ENCODE measurements at regions not wholly inside any gene's neighbourhood (a gene's known extent, or its start where the extent isn't known, plus 50 kb on each side); places are given as distances from the start of the nearest gene placed in this dataset.

GRCh38 chr19:28731577-28731976, 481.4 kb downstream of the UQCRFS1 start:
- H3K27me3 ChIP-seq (ENCODE audit: control insufficient read depth in 5 of 5, insufficient read depth in 4 of 5, low read length in 5 of 5): peaks cover 8 to 22% (median 14%) of the 10 kb centered on the region in 5 donors
- no peak overlapping the region for H3K4me3 ChIP-seq (ENCODE audit: low read depth in 1 of 5, low read length in 5 of 5)
- H3K9ac ChIP-seq (ENCODE audit: low read length in 5 of 5): no peak overlapping the region
- no peak overlapping the region for H3K27ac ChIP-seq (ENCODE audit: low read depth, low read length)
- no peaks in the 10 kb centered on the region for H3K9me3 ChIP-seq (ENCODE audit: control insufficient read depth in 5 of 5, low read length in 5 of 5)
- H3K4me1 ChIP-seq (ENCODE audit: control insufficient read depth in 5 of 5, insufficient read depth in 5 of 5, low read length in 5 of 5): peaks cover 0 to 11% (median 6%) of the 10 kb centered on the region in 5 donors
- H3K36me3 ChIP-seq (ENCODE audit: control insufficient read depth in 5 of 5, insufficient read depth in 5 of 5, low read length in 5 of 5): no peaks in the 10 kb centered on the region

- Histone ChIP-seq H3K4me3 (ENCODE audit: low read depth in 1 of 5, low read length in 5 of 5) (no peak overlapping the region), H3K27ac (ENCODE audit: low read depth, low read length) (no peak overlapping the region), H3K9ac (ENCODE audit: low read length in 5 of 5) (no peak overlapping the region), H3K4me1 (ENCODE audit: control insufficient read depth in 5 of 5, insufficient read depth in 5 of 5, low read length in 5 of 5) (peaks cover 0 to 11% (median 6%) of the 10 kb centered on the region in 5 donors), H3K9me3 (ENCODE audit: control insufficient read depth in 5 of 5, low read length in 5 of 5) (no peaks in the 10 kb centered on the region), H3K27me3 (ENCODE audit: control insufficient read depth in 5 of 5, insufficient read depth in 4 of 5, low read length in 5 of 5) (peaks cover 8 to 23% (median 15%) of the 10 kb centered on the region in 5 donors), H3K36me3 (ENCODE audit: control insufficient read depth in 5 of 5, insufficient read depth in 5 of 5, low read length in 5 of 5) (no peaks in the 10 kb centered on the region)
These were observed 482.0 kb downstream of the UQCRFS1 start for GRCh38 chr19:28730791-28731512.

GRCh38 chr19:28727480-28728159, 485.3 kb downstream of the UQCRFS1 start:
- Histone ChIP-seq H3K36me3 (ENCODE audit: control insufficient read depth in 5 of 5, insufficient read depth in 5 of 5, low read length in 5 of 5) (no peaks in the 10 kb centered on the region), H3K27ac (ENCODE audit: low read depth, low read length) (no peak overlapping the region), H3K9ac (ENCODE audit: low read length in 5 of 5) (no peak overlapping the region), H3K9me3 (ENCODE audit: control insufficient read depth in 5 of 5, low read length in 5 of 5) (no peaks in the 10 kb centered on the region), H3K27me3 (ENCODE audit: control insufficient read depth in 5 of 5, insufficient read depth in 4 of 5, low read length in 5 of 5) (peaks cover 8 to 23% (median 15%) of the 10 kb centered on the region in 5 donors), H3K4me3 (ENCODE audit: low read depth in 1 of 5, low read length in 5 of 5) (peak overlapping the region in 1 of 5 donors; percentile 50), H3K4me1 (ENCODE audit: control insufficient read depth in 5 of 5, insufficient read depth in 5 of 5, low read length in 5 of 5) (peaks cover 0 to 11% (median 6%) of the 10 kb centered on the region in 5 donors)

- peak overlapping the region in 1 of 5 donors; percentile 50 for H3K4me3 ChIP-seq (ENCODE audit: low read depth in 1 of 5, low read length in 5 of 5)
- no peak overlapping the region for H3K27ac ChIP-seq (ENCODE audit: low read depth, low read length)
- H3K9ac ChIP-seq (ENCODE audit: low read length in 5 of 5): no peak overlapping the region
- H3K9me3 ChIP-seq (ENCODE audit: control insufficient read depth in 5 of 5, low read length in 5 of 5): no peaks in the 10 kb centered on the region
- H3K4me1 ChIP-seq (ENCODE audit: control insufficient read depth in 5 of 5, insufficient read depth in 5 of 5, low read length in 5 of 5): peaks cover 0 to 11% (median 6%) of the 10 kb centered on the region in 5 donors
- H3K36me3 ChIP-seq (ENCODE audit: control insufficient read depth in 5 of 5, insufficient read depth in 5 of 5, low read length in 5 of 5): no peaks in the 10 kb centered on the region
- peaks cover 8 to 23% (median 15%) of the 10 kb centered on the region in 5 donors for H3K27me3 ChIP-seq (ENCODE audit: control insufficient read depth in 5 of 5, insufficient read depth in 4 of 5, low read length in 5 of 5)
These were observed 486.1 kb downstream of the UQCRFS1 start for GRCh38 chr19:28726533-28727479.

GRCh38 chr19:28718909-28719308, 494.0 kb downstream of the UQCRFS1 start:
- H3K4me3 ChIP-seq (ENCODE audit: low read depth in 1 of 5, low read length in 5 of 5): no peak overlapping the region
- H3K4me1 ChIP-seq (ENCODE audit: control insufficient read depth in 5 of 5, insufficient read depth in 5 of 5, low read length in 5 of 5): no peaks in the 10 kb centered on the region
- no peaks in the 10 kb centered on the region for H3K27me3 ChIP-seq (ENCODE audit: control insufficient read depth in 5 of 5, insufficient read depth in 4 of 5, low read length in 5 of 5)
- H3K9me3 ChIP-seq (ENCODE audit: control insufficient read depth in 5 of 5, low read length in 5 of 5): no peaks in the 10 kb centered on the region
- H3K27ac ChIP-seq (ENCODE audit: low read depth, low read length): no peak overlapping the region
- no peak overlapping the region for H3K9ac ChIP-seq (ENCODE audit: low read length in 5 of 5)
- no peaks in the 10 kb centered on the region for H3K36me3 ChIP-seq (ENCODE audit: control insufficient read depth in 5 of 5, insufficient read depth in 5 of 5, low read length in 5 of 5)

- H3K4me3 ChIP-seq (ENCODE audit: low read depth in 1 of 5, low read length in 5 of 5): no peak overlapping the region
- no peaks in the 10 kb centered on the region for H3K4me1 ChIP-seq (ENCODE audit: control insufficient read depth in 5 of 5, insufficient read depth in 5 of 5, low read length in 5 of 5)
- H3K36me3 ChIP-seq (ENCODE audit: control insufficient read depth in 5 of 5, insufficient read depth in 5 of 5, low read length in 5 of 5): no peaks in the 10 kb centered on the region
- H3K27me3 ChIP-seq (ENCODE audit: control insufficient read depth in 5 of 5, insufficient read depth in 4 of 5, low read length in 5 of 5): no peaks in the 10 kb centered on the region
- H3K27ac ChIP-seq (ENCODE audit: low read depth, low read length): no peak overlapping the region
- no peak overlapping the region for H3K9ac ChIP-seq (ENCODE audit: low read length in 5 of 5)
- no peaks in the 10 kb centered on the region for H3K9me3 ChIP-seq (ENCODE audit: control insufficient read depth in 5 of 5, low read length in 5 of 5)
These were observed 497.8 kb downstream of the UQCRFS1 start for GRCh38 chr19:28715157-28715556.

- no peak overlapping the region for H3K9ac ChIP-seq (ENCODE audit: low read length in 5 of 5)
- H3K36me3 ChIP-seq (ENCODE audit: control insufficient read depth in 5 of 5, insufficient read depth in 5 of 5, low read length in 5 of 5): no peaks in the 10 kb centered on the region
- no peaks in the 10 kb centered on the region for H3K9me3 ChIP-seq (ENCODE audit: control insufficient read depth in 5 of 5, low read length in 5 of 5)
- no peak overlapping the region for H3K4me3 ChIP-seq (ENCODE audit: low read depth in 1 of 5, low read length in 5 of 5)
- no peaks in the 10 kb centered on the region for H3K27me3 ChIP-seq (ENCODE audit: control insufficient read depth in 5 of 5, insufficient read depth in 4 of 5, low read length in 5 of 5)
- H3K27ac ChIP-seq (ENCODE audit: low read depth, low read length): no peak overlapping the region
- no peaks in the 10 kb centered on the region for H3K4me1 ChIP-seq (ENCODE audit: control insufficient read depth in 5 of 5, insufficient read depth in 5 of 5, low read length in 5 of 5)
These were observed 501.5 kb downstream of the UQCRFS1 start for GRCh38 chr19:28711411-28711810.

- Histone ChIP-seq H3K4me1 (ENCODE audit: control insufficient read depth in 5 of 5, insufficient read depth in 5 of 5, low read length in 5 of 5) (no peaks in the 10 kb centered on the region), H3K36me3 (ENCODE audit: control insufficient read depth in 5 of 5, insufficient read depth in 5 of 5, low read length in 5 of 5) (no peaks in the 10 kb centered on the region), H3K9ac (ENCODE audit: low read length in 5 of 5) (no peak overlapping the region), H3K27me3 (ENCODE audit: control insufficient read depth in 5 of 5, insufficient read depth in 4 of 5, low read length in 5 of 5) (no peaks in the 10 kb centered on the region), H3K9me3 (ENCODE audit: control insufficient read depth in 5 of 5, low read length in 5 of 5) (no peaks in the 10 kb centered on the region), H3K4me3 (ENCODE audit: low read depth in 1 of 5, low read length in 5 of 5) (no peak overlapping the region), H3K27ac (ENCODE audit: low read depth, low read length) (no peak overlapping the region)
These were observed 502.7 kb downstream of the UQCRFS1 start for GRCh38 chr19:28710278-28710677.

- Histone ChIP-seq H3K9me3 (ENCODE audit: control insufficient read depth in 5 of 5, low read length in 5 of 5) (no peaks in the 10 kb centered on the region), H3K36me3 (ENCODE audit: control insufficient read depth in 5 of 5, insufficient read depth in 5 of 5, low read length in 5 of 5) (no peaks in the 10 kb centered on the region), H3K4me3 (ENCODE audit: low read depth in 1 of 5, low read length in 5 of 5) (no peak overlapping the region), H3K9ac (ENCODE audit: low read length in 5 of 5) (no peak overlapping the region), H3K27me3 (ENCODE audit: control insufficient read depth in 5 of 5, insufficient read depth in 4 of 5, low read length in 5 of 5) (no peaks in the 10 kb centered on the region), H3K27ac (ENCODE audit: low read depth, low read length) (no peak overlapping the region), H3K4me1 (ENCODE audit: control insufficient read depth in 5 of 5, insufficient read depth in 5 of 5, low read length in 5 of 5) (peaks cover 0 to 3% (median 0%) of the 10 kb centered on the region in 5 donors)
These were observed 506.3 kb downstream of the UQCRFS1 start for GRCh38 chr19:28706693-28707092.
